Thyroid gland (tissue), 4 donors: ENCODE measurements at regions not wholly inside any gene's neighbourhood (a gene's known extent, or its start where the extent isn't known, plus 50 kb on each side); places are given as distances from the start of the nearest gene placed in this dataset.

ENCODE experiments used
- DNase-seq, 2 donors: peaks; one replicate each; pipeline ENCODE4 v3.0.0-alpha.2; 2019
- H3K27ac ChIP-seq, 3 donors: fragments of 200-600 bp; sonication (generic); 1 replicate in 2 of 3; 2 replicates in 1 of 3; pipeline ENCODE4 v1.5.1; 2016 to 2019; ENCODE audit warnings: mild to moderate bottlenecking in 1 of 3, moderate library complexity in 1 of 3
- H3K27me3 ChIP-seq: fragments of 200-600 bp; sonication (generic); one replicate; pipeline ENCODE4 v1.5.1; 2019
- H3K36me3 ChIP-seq, 2 donors: fragments of 200-600 bp; sonication (generic); one replicate each; pipeline ENCODE4 v1.5.1; 2016 to 2019
- H3K4me1 ChIP-seq, 2 donors: fragments of 200-600 bp; sonication (generic); one replicate each; pipeline ENCODE4 v1.5.1; 2017 to 2019
- H3K4me3 ChIP-seq, 3 donors: fragments of 200-600 bp; sonication (generic); replicated peaks in 1 of 3; 1 replicate in 2 of 3; 2 replicates in 1 of 3; pipeline ENCODE4 v1.5.1; 2016; ENCODE audit warnings: mild to moderate bottlenecking in 1 of 3
- H3K9me3 ChIP-seq: fragments of 200-600 bp; sonication (generic); one replicate; pipeline ENCODE4 v1.5.1; 2017
- POLR2A ChIP-seq, 2 donors: fragments of 450-650 bp; IDR thresholded peaks; one replicate each; pipeline ENCODE4 v1.6.1; 2017; ENCODE audit warnings: antibody characterized with exemption in 2 of 2, mild to moderate bottlenecking in 2 of 2, moderate library complexity in 1 of 2
- WGBS, 2 donors: methylation state at CpG; one replicate each; pipeline ENCODE4 v1.1.5; 2017; 5-methylcytosine and 5-hydroxymethylcytosine counted together
- intact Hi-C: fragments of 100-400 bp; cut with DNase I; formaldehyde crosslinking; loops from one replicate; pipeline ENCODE4 v1.15.1; 2023
- TF ChIP-seq, protein P1 (sequence below), 6 experiments: fragments of 200-600 bp in 3 of 6; fragments of 450-650 bp in 3 of 6; sonication (generic) in 3 of 6; IDR thresholded peaks; one replicate each; pipeline ENCODE4 v1.5.1; 2016 to 2019; ENCODE audit warnings: antibody characterized with exemption in 6 of 6, mild to moderate bottlenecking in 2 of 6, inconsistent platforms in 1 of 6, moderate library complexity in 1 of 6

DNA sequence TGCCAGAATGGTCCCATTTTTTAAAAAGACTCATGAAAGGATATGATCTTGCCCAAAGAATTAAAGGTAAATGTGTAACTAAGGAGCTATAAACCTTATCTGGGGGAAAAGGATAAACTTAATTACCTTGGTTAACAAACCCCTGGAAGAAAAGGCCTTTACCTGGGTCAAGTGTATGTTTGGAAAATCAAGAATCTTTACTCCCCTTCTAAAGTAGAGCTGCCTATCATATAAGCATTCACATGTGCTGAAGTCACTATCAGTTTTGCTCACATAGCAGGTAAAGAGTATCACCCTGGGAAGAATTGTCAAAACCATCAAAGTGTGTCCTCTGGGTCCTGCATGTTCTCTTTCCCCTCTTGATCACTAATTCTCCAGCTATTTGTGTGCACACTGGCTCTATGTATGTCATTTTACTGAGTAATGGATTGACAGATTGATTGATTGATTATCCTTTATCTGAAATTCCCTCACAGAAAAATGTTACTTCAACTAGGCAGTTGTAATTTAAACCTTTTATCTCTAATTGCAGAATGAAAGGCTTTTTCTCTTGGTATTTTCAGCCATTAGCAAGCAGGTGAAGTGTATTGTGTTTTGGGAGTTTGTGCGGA lies 199.4 kb downstream of the NOL4 start:
- H3K4me3 ChIP-seq = no peak overlapping the region
- TF ChIP-seq POLR2A (IDR thresholded peaks at IDR 0.05) = no peak
- TF ChIP-seq, protein P1, sequence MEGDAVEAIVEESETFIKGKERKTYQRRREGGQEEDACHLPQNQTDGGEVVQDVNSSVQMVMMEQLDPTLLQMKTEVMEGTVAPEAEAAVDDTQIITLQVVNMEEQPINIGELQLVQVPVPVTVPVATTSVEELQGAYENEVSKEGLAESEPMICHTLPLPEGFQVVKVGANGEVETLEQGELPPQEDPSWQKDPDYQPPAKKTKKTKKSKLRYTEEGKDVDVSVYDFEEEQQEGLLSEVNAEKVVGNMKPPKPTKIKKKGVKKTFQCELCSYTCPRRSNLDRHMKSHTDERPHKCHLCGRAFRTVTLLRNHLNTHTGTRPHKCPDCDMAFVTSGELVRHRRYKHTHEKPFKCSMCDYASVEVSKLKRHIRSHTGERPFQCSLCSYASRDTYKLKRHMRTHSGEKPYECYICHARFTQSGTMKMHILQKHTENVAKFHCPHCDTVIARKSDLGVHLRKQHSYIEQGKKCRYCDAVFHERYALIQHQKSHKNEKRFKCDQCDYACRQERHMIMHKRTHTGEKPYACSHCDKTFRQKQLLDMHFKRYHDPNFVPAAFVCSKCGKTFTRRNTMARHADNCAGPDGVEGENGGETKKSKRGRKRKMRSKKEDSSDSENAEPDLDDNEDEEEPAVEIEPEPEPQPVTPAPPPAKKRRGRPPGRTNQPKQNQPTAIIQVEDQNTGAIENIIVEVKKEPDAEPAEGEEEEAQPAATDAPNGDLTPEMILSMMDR (IDR thresholded peaks at IDR 0.05) = no peak
- H3K9me3 ChIP-seq = no peaks in the 10 kb centered on the region
- 90 to 94% methylated on average over 1 of the region's 1 CpG for WGBS, 2 donors
- intact Hi-C loops = no loop called here
- H3K4me1 ChIP-seq = no peaks in the 10 kb centered on the region
- no peak overlapping the region for H3K27ac ChIP-seq
- H3K27me3 ChIP-seq = no peaks in the 10 kb centered on the region
- no peaks in the 10 kb centered on the region for H3K36me3 ChIP-seq
- no peak for DNase-seq

DNA sequence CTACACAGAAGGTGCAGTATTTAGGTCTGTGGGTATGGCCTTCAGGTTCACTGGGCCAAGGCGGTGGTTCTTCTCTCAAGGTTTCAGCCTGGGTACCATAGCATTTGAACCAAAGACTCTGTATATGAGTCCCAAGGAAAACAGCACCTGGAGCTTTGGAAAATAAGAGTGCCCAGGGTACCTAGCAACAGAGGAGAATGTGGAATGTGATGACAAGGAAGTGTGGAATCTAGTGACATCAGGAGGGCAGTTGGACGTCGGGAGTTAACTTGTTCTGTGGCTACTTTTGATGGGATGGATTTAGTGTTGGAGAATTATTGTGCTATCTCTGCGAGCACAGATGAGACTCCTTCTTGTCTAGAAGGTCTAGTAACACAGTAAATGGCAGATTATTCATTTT lies 201.2 kb downstream of the NOL4 start:
- H3K27ac ChIP-seq = no peak overlapping the region
- H3K9me3 ChIP-seq = no peaks in the 10 kb centered on the region
- no peak overlapping the region for H3K4me3 ChIP-seq
- H3K27me3 ChIP-seq = no peaks in the 10 kb centered on the region
- TF ChIP-seq POLR2A (IDR thresholded peaks at IDR 0.05) = no peak
- TF ChIP-seq, protein P1 (IDR thresholded peaks at IDR 0.05) = no peak
- no peaks in the 10 kb centered on the region for H3K36me3 ChIP-seq
- intact Hi-C loops = no loop called here
- no peaks in the 10 kb centered on the region for H3K4me1 ChIP-seq
- DNase-seq = no peak
- 72 to 76% methylated on average over 4 of the region's 4 CpGs for whole genome bisulfite sequencing, 2 donors

DNA sequence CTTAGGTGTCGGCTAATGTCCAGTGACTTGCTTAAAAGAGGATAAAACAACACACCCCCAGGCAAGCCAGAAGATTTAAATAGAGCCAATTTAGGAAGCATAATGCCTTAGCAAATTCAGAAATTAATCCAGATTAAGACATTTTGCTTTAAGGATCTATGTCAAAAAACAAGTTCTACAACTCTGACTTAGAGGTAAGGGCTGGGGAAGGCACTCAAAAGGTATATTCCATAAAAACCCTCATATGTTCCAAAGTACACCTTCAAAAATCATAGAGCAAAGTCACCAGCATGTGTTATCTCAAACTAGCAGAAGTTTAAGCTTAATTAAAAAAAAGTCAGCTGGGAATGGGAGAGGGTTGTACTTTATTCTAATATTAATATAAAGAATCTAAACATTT lies 206.4 kb downstream of the NOL4 start:
- DNase-seq = no peak
- Histone ChIP-seq H3K4me3 (no peak overlapping the region), H3K36me3 (no peaks in the 10 kb centered on the region), H3K27ac (no peak overlapping the region), H3K27me3 (no peaks in the 10 kb centered on the region), H3K4me1 (no peaks in the 10 kb centered on the region), H3K9me3 (no peaks in the 10 kb centered on the region)
- TF ChIP-seq, protein P1 (IDR thresholded peaks at IDR 0.05) = no peak
- TF ChIP-seq POLR2A (IDR thresholded peaks at IDR 0.05) = no peak
- 96 to 100% methylated on average over 1 of the region's 1 CpG for WGBS, 2 donors
- intact Hi-C loops = no loop called here

DNA sequence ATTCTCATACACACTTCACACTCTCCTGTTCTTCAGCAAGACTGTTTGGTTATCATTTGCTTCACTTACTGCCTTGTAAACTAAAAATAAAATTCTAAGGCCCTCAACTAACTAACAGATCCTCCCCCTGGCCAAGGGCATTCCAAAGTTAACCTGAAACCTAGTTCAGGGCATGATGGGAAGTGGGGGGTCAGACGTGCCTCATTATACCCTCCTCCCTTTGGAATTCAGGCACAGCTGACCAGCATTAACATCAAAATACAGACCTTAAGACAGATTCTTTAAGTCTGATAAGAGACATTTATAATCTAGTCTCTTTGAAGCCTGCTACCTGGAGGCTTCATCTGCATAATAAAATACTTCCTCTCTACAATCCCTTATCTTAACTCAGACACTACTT lies 221.0 kb downstream of the NOL4 start:
- no peak for DNase-seq
- Histone ChIP-seq H3K27me3 (no peaks in the 10 kb centered on the region), H3K4me1 (no peaks in the 10 kb centered on the region), H3K27ac (no peak overlapping the region), H3K4me3 (no peak overlapping the region), H3K36me3 (no peaks in the 10 kb centered on the region), H3K9me3 (no peaks in the 10 kb centered on the region)
- 26 to 42% methylated on average over 1 of the region's 1 CpG for WGBS, 2 donors
- TF ChIP-seq, protein P1 (IDR thresholded peaks at IDR 0.05) = no peak
- no peak for TF ChIP-seq POLR2A (IDR thresholded peaks at IDR 0.05)
- intact Hi-C loops = no loop called here

DNA sequence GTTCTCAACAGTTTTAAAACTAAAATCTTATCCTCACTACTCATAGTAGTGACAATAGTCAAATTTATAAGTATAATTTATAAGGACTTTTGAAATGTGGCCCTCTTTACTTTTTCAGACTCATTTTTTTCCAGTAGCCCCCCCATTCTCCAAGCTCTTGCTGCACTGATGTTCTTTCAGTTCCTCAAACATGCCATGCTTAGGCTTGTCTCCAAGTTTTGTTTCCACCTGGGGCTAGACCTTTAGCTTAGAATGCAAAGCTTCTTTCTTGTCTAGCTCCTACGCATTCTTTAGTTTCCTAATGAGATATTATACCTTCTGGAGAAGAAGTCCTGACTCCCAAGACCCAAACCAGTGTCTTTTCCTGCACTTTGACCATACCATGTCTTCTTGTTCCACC lies 222.6 kb downstream of the NOL4 start:
- H3K4me3 ChIP-seq = no peak overlapping the region
- H3K27ac ChIP-seq = no peak overlapping the region
- no peaks in the 10 kb centered on the region for H3K9me3 ChIP-seq
- no peak for DNase-seq
- intact Hi-C loops = no loop called here
- no peak for TF ChIP-seq POLR2A (IDR thresholded peaks at IDR 0.05)
- TF ChIP-seq, protein P1 (IDR thresholded peaks at IDR 0.05) = no peak
- H3K27me3 ChIP-seq = no peaks in the 10 kb centered on the region
- no peaks in the 10 kb centered on the region for H3K4me1 ChIP-seq
- WGBS, 2 donors = 93 to 96% methylated on average over 1 of the region's 1 CpG
- H3K36me3 ChIP-seq = no peaks in the 10 kb centered on the region
